H1 (cell line): ENCODE measurements at regions not wholly inside any gene's neighbourhood (a gene's known extent, or its start where the extent isn't known, plus 50 kb on each side); places are given as distances from the start of the nearest gene placed in this dataset.

Experiments used
- ASH2L ChIP-seq: fragments of 200-600, 300-600 bp; sonication (generic); IDR thresholded peaks from one replicate; pipeline ENCODE4 v1.7.1; 2017; ENCODE audit warnings: low read length
- ATF3 ChIP-seq: IDR thresholded peaks from 2 replicates; pipeline ENCODE4 v1.6.1; 2011; ENCODE audit warnings: low read depth, mild to moderate bottlenecking, low read length; ENCODE audit not compliant: insufficient read depth
- BACH1 ChIP-seq: IDR thresholded peaks from 2 replicates; pipeline ENCODE4 v1.6.1; 2012; ENCODE audit warnings: low read length, improper control_type of control experiment
- MAFK ChIP-seq: IDR thresholded peaks from 2 replicates; pipeline ENCODE4 v1.6.1; 2012; ENCODE audit warnings: low read depth, mild to moderate bottlenecking, improper control_type of control experiment, low read length
- POLR2AphosphoS5 ChIP-seq: IDR thresholded peaks from 2 replicates; pipeline ENCODE4 v1.6.1; 2011; ENCODE audit warnings: low read depth, low read length
- SIRT6 ChIP-seq: IDR thresholded peaks from one replicate; pipeline ENCODE4 v1.7.1; 2012; ENCODE audit warnings: low read length, inconsistent platforms
- TF ChIP-seq, protein P1 (sequence below): IDR thresholded peaks from 2 replicates; pipeline ENCODE4 v1.6.1; 2012; ENCODE audit warnings: inconsistent platforms
- TF ChIP-seq, protein P2 (sequence below), 3 experiments: IDR thresholded peaks; 1 replicate in 2 of 3; 2 replicates in 1 of 3; pipeline versions ENCODE4 v1.5.1 to v1.6.1; 2011; ENCODE audit warnings: low read length in 3 of 3, mild to moderate bottlenecking in 3 of 3, inconsistent platforms in 2 of 3, low read depth in 1 of 3, moderate library complexity in 1 of 3; ENCODE audit not compliant: insufficient read depth in 1 of 3; ENCODE audit errors: control extremely low read depth in 1 of 3

- no peak for TF ChIP-seq SIRT6
- TF ChIP-seq, protein P1, sequence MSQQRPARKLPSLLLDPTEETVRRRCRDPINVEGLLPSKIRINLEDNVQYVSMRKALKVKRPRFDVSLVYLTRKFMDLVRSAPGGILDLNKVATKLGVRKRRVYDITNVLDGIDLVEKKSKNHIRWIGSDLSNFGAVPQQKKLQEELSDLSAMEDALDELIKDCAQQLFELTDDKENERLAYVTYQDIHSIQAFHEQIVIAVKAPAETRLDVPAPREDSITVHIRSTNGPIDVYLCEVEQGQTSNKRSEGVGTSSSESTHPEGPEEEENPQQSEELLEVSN = no peak
- no peak for TF ChIP-seq MAFK
- TF ChIP-seq POLR2AphosphoS5 = no peak
- no peak for TF ChIP-seq BACH1
- no peak for TF ChIP-seq ATF3
- TF ChIP-seq, protein P2, sequence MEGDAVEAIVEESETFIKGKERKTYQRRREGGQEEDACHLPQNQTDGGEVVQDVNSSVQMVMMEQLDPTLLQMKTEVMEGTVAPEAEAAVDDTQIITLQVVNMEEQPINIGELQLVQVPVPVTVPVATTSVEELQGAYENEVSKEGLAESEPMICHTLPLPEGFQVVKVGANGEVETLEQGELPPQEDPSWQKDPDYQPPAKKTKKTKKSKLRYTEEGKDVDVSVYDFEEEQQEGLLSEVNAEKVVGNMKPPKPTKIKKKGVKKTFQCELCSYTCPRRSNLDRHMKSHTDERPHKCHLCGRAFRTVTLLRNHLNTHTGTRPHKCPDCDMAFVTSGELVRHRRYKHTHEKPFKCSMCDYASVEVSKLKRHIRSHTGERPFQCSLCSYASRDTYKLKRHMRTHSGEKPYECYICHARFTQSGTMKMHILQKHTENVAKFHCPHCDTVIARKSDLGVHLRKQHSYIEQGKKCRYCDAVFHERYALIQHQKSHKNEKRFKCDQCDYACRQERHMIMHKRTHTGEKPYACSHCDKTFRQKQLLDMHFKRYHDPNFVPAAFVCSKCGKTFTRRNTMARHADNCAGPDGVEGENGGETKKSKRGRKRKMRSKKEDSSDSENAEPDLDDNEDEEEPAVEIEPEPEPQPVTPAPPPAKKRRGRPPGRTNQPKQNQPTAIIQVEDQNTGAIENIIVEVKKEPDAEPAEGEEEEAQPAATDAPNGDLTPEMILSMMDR (IDR thresholded peaks at IDR 0.05; ENCODE audit: control extremely low read depth in 1 of 3, insufficient read depth in 1 of 3, low read depth in 1 of 3, low read length in 3 of 3) = no peak
- no peak for TF ChIP-seq ASH2L
These were observed 71.0 kb upstream of the SALL3 start for GRCh38 chr18:78908462-78909260.
